ENCODE measurements at regions not wholly inside any gene's neighbourhood (a gene's known extent, or its start where the extent isn't known, plus 50 kb on each side); places are given as distances from the start of the nearest gene placed in this dataset.

- TF ChIP-seq CTCF (conservative IDR thresholded peaks at IDR 0.05; ENCODE audit: low read depth, low read length), result no peak
- no peak for TF ChIP-seq EZH2 (IDR thresholded peaks at IDR 0.05; ENCODE audit: borderline replicate concordance, low read depth, low read length, poor library complexity, severe bottlenecking)
Measured at GRCh38 chr12:92208613-92209121, 63.0 kb upstream of the BTG1 start.

Measured in A673 (cell line).